K562 (cell line): ENCODE measurements at regions not wholly inside any gene's neighbourhood (a gene's known extent, or its start where the extent isn't known, plus 50 kb on each side); places are given as distances from the start of the nearest gene placed in this dataset.

Experiments
- ATAC-seq: fragments of 200-7000 bp; cut with Tn5 transposase; 3 replicates; pipeline ENCODE4 v1.9.1; 2020; ENCODE audit warnings: moderate library complexity
- BruUV-seq: library from RNA; stranded (reverse); fragments of 400-500 nt; replicated peaks from 2 replicates; lab custom pipeline; 2021; lab: Mats Ljungman, UMichigan
- CTCF ChIA-PET: fragments of 300-600 bp; formaldehyde crosslinking; extraction: SDS; loops from one replicate; lab custom pipeline; 2021; ENCODE audit warnings: low intra/inter-chr PET ratio; lab: Yijun Ruan, JAX
- POLR2A ChIA-PET: fragments of 300-600, 350-650 bp; sonication (Branson Sonifier 250); formaldehyde crosslinking; extraction: SDS; loops from one replicate; lab custom pipeline; 2021; ENCODE audit warnings: antibody characterized with exemption, inconsistent platforms; lab: Yijun Ruan, JAX
- DNase-seq, 4 experiments: peaks; one replicate each; pipeline versions ENCODE4 v3.0.0 to v3.0.0-alpha.2; 2011 to 2018; ENCODE audit warnings: low spot score in 3 of 4, mixed read lengths in 3 of 4; ENCODE audit errors: extremely low read depth in 1 of 4
- FAIRE-seq: peaks from 2 replicates; lab custom pipeline; 2011; peaks lifted over from hg19 to GRCh38; lab: Jason Lieb, UNC
- H2AFZ ChIP-seq: 2 replicates; pipeline ENCODE4 v1.6.0; 2011; ENCODE audit warnings: low read depth, low read length, control low read depth, inconsistent platforms
- H3K27ac ChIP-seq: fragments of 200-600 bp; 3 replicates; pipeline ENCODE4 v1.8.0; 2011; ENCODE audit warnings: low read depth, mild to moderate bottlenecking, control low read depth, inconsistent platforms, low read length, moderate library complexity, mixed read lengths; ENCODE audit errors: extremely low read depth
- H3K27me3 ChIP-seq, 2 experiments: fragments of 300-600 bp in 1 of 2; 2 replicates in 1 of 2; 3 replicates in 1 of 2; pipeline versions ENCODE4 v1.6.0 to v1.8.0; 2011; ENCODE audit warnings: inconsistent platforms in 2 of 2, low read length in 2 of 2, mild to moderate bottlenecking in 1 of 2, mixed read lengths in 1 of 2, moderate library complexity in 1 of 2; ENCODE audit not compliant: control insufficient read depth in 2 of 2, insufficient read depth in 2 of 2
- H3K36me3 ChIP-seq: fragments of 300-600 bp; 3 replicates; pipeline ENCODE4 v1.8.0; 2011; ENCODE audit warnings: mild to moderate bottlenecking, low read length, inconsistent platforms; ENCODE audit not compliant: control insufficient read depth, insufficient read depth
- H3K4me1 ChIP-seq, 2 experiments: fragments of 200-600 bp in 1 of 2; replicated peaks in 1 of 2; 2 replicates in 1 of 2; 3 replicates in 1 of 2; pipeline versions ENCODE4 v1.5.1 to v1.8.0; 2011; ENCODE audit warnings: inconsistent platforms in 2 of 2, low read length in 2 of 2, mild to moderate bottlenecking in 1 of 2, mixed read lengths in 1 of 2, moderate library complexity in 1 of 2; ENCODE audit not compliant: control insufficient read depth in 2 of 2, insufficient read depth in 2 of 2
- H3K4me2 ChIP-seq: 2 replicates; pipeline ENCODE4 v1.6.1; 2011; ENCODE audit warnings: low read length, control low read depth, inconsistent platforms, mixed read lengths; ENCODE audit not compliant: insufficient read depth
- H3K4me3 ChIP-seq: fragments of 200-600 bp; sonication (generic), shearing (Covaris generic); 2 replicates; pipeline ENCODE4 v1.5.1; 2016; ENCODE audit warnings: control low read depth, inconsistent platforms
- H3K79me2 ChIP-seq: fragments of 200-600 bp; 3 replicates; pipeline ENCODE4 v1.8.0; 2011; ENCODE audit warnings: low read length, inconsistent platforms; ENCODE audit not compliant: control insufficient read depth, insufficient read depth
- H3K9ac ChIP-seq, 2 experiments: 2 replicates each; pipeline versions ENCODE4 v1.6.0 to v1.6.1; 2011; ENCODE audit warnings: low read depth in 2 of 2, low read length in 2 of 2, control low read depth in 1 of 2, inconsistent platforms in 1 of 2, mild to moderate bottlenecking in 1 of 2, mixed read lengths in 1 of 2; ENCODE audit not compliant: insufficient read depth in 1 of 2
- H3K9me1 ChIP-seq: one replicate; pipeline ENCODE4 v1.6.0; 2011; ENCODE audit warnings: inconsistent platforms, mild to moderate bottlenecking, low read length, moderate library complexity; ENCODE audit not compliant: control insufficient read depth, insufficient read depth
- H3K9me3 ChIP-seq: replicated peaks from 2 replicates; pipeline ENCODE4 v1.5.1; 2011; ENCODE audit warnings: low read depth, low read length, inconsistent platforms; ENCODE audit not compliant: control insufficient read depth, insufficient read depth
- H4K20me1 ChIP-seq: replicated peaks from 2 replicates; pipeline ENCODE4 v1.6.1; 2011; ENCODE audit warnings: low read length, inconsistent platforms, mixed read lengths; ENCODE audit not compliant: control insufficient read depth, insufficient read depth
- E2F3 ChIP-seq: fragments of 250-450 bp; sonication (Bioruptor Pico); IDR thresholded peaks from 2 replicates; pipeline ENCODE4 v1.4.0; 2020; ENCODE audit warnings: mild to moderate bottlenecking
- EHMT2 ChIP-seq: fragments of 450-650 bp; IDR thresholded peaks from 2 replicates; pipeline ENCODE4 v1.6.1; 2018; ENCODE audit warnings: antibody characterized with exemption
- FOXP4 ChIP-seq: sonication (generic); formaldehyde crosslinking; IDR thresholded peaks from 2 replicates; pipeline ENCODE4 v1.8.0; 2022; ENCODE audit warnings: mild to moderate bottlenecking, missing genetic modification reagents, borderline replicate concordance
- PTTG1 ChIP-seq: fragments of 450-650 bp; IDR thresholded peaks from 2 replicates; pipeline ENCODE4 v1.6.1; 2016; ENCODE audit warnings: low read depth, mild to moderate bottlenecking, missing genetic modification characterization, missing compliant biosample characterization
- WGBS: fragments of 100-300 bp; shearing (Covaris generic); methylation state at CpG from one replicate; pipeline ENCODE4 v1.1.6; 2016; ENCODE audit warnings: low coverage, mixed read lengths; ENCODE audit not compliant: insufficient coverage; ENCODE audit errors: missing lambda C conversion rate; 5-methylcytosine and 5-hydroxymethylcytosine counted together
- in situ Hi-C: fragments of 300-500 bp; cut with MboI; formaldehyde crosslinking; loops from 4 replicates; pipeline ENCODE4 v1.15.0; 2018; ENCODE audit warnings: inconsistent platforms, mixed read lengths
- intact Hi-C: fragments of 100-400 bp; cut with micrococcal nuclease; formaldehyde crosslinking; loops from 2 replicates; pipeline ENCODE4 v1.14.2; 2022
- TF ChIP-seq, protein P1 (sequence below), 2 experiments: fragments of 450-650 bp; formaldehyde crosslinking in 1 of 2; IDR thresholded peaks; 2 replicates each; pipeline versions ENCODE4 v1.4.0 to v1.6.1; 2014 to 2020; ENCODE audit warnings: mild to moderate bottlenecking in 2 of 2, borderline replicate concordance in 1 of 2, low read depth in 1 of 2

- BruUV-seq = no TSS peak
- 0% methylated on average over 2 of the region's 2 CpGs for WGBS
- FAIRE-seq (no peak), DNase-seq (no peak), ATAC-seq (no peak)
- ChIA-PET POLR2A (no interaction called here), CTCF (no interaction called here)
- no peaks in the 10 kb centered on the region for H3K79me2 ChIP-seq
- no peak overlapping the region for H3K4me3 ChIP-seq
- no peak overlapping the region for H3K9ac ChIP-seq
- no peaks in the 10 kb centered on the region for H3K36me3 ChIP-seq
- no peak overlapping the region for H3K4me2 ChIP-seq
- H2AFZ ChIP-seq = no peak overlapping the region
- H3K4me1 ChIP-seq = no peaks in the 10 kb centered on the region
- in situ Hi-C loops (no loop called here), intact Hi-C loops (no loop called here)
- H3K27ac ChIP-seq = no peak overlapping the region
- H3K27me3 ChIP-seq = no peaks in the 10 kb centered on the region
- H3K9me3 ChIP-seq = no peaks in the 10 kb centered on the region
- TF ChIP-seq E2F3 (CRISPR knock-in tag) (no peak), FOXP4 (no peak), EHMT2 (no peak), PTTG1 (tag) (no peak)
- TF ChIP-seq, protein P1, sequence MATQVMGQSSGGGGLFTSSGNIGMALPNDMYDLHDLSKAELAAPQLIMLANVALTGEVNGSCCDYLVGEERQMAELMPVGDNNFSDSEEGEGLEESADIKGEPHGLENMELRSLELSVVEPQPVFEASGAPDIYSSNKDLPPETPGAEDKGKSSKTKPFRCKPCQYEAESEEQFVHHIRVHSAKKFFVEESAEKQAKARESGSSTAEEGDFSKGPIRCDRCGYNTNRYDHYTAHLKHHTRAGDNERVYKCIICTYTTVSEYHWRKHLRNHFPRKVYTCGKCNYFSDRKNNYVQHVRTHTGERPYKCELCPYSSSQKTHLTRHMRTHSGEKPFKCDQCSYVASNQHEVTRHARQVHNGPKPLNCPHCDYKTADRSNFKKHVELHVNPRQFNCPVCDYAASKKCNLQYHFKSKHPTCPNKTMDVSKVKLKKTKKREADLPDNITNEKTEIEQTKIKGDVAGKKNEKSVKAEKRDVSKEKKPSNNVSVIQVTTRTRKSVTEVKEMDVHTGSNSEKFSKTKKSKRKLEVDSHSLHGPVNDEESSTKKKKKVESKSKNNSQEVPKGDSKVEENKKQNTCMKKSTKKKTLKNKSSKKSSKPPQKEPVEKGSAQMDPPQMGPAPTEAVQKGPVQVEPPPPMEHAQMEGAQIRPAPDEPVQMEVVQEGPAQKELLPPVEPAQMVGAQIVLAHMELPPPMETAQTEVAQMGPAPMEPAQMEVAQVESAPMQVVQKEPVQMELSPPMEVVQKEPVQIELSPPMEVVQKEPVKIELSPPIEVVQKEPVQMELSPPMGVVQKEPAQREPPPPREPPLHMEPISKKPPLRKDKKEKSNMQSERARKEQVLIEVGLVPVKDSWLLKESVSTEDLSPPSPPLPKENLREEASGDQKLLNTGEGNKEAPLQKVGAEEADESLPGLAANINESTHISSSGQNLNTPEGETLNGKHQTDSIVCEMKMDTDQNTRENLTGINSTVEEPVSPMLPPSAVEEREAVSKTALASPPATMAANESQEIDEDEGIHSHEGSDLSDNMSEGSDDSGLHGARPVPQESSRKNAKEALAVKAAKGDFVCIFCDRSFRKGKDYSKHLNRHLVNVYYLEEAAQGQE (IDR thresholded peaks at IDR 0.05; ENCODE audit: borderline replicate concordance) = no peak
- TF ChIP-seq, protein P1 (CRISPR knock-in tag; IDR thresholded peaks at IDR 0.05; ENCODE audit: low read depth) = no peak
- no peaks in the 10 kb centered on the region for H3K9me1 ChIP-seq
- no peaks in the 10 kb centered on the region for H4K20me1 ChIP-seq
Measured at GRCh38 chr18:39039813-39040212, 1474.2 kb upstream of the CELF4 start.
